Activated naive CD4-positive, alpha-beta T cell treated with anti-CD3 and anti-CD28 coated beads, Interleukin-2, amount 50 U/mL, for 24 hours (primary cell): ENCODE measurements at regions not wholly inside any gene's neighbourhood (a gene's known extent, or its start where the extent isn't known, plus 50 kb on each side); places are given as distances from the start of the nearest gene placed in this dataset.

ENCODE experiments used
- H3K27ac Mint-ChIP-seq: one replicate; pipeline ENCODE4 v1.8.0; 2021; ENCODE audit warnings: mild to moderate bottlenecking, mixed read lengths
- H3K27me3 Mint-ChIP-seq: one replicate; pipeline ENCODE4 v1.8.0; 2021; ENCODE audit warnings: mixed read lengths
- H3K36me3 Mint-ChIP-seq: one replicate; pipeline ENCODE4 v1.8.0; 2021; ENCODE audit warnings: mixed read lengths
- H3K4me1 Mint-ChIP-seq: one replicate; pipeline ENCODE4 v1.8.0; 2021; ENCODE audit warnings: mixed read lengths
- H3K4me3 Mint-ChIP-seq: one replicate; pipeline ENCODE4 v1.8.0; 2021; ENCODE audit warnings: mild to moderate bottlenecking, mixed read lengths
- H3K9me3 Mint-ChIP-seq: one replicate; pipeline ENCODE4 v1.8.0; 2021; ENCODE audit warnings: mixed read lengths

DNA sequence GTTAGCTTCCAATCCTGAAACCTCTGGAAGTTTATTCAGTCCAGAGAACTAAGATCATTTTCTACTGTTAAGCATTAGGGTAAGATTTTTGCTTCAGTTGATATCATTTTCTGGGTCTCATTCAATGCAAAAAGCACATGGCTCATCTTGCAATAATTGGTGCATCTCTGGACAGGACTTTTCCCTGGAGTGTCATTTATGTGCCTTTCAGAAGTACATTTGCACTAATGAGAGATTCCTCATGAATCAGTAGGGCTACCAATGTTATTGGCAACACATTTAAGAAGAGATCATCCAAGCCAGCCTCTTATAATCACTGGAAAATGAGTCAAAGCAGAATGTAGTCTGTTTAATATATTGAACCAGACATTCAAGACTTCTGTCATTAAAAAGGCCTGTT lies 224.2 kb upstream of the CHRNA7 start:
- Mint-ChIP-seq H3K9me3 (no peaks in the 10 kb centered on the region), H3K36me3 (no peaks in the 10 kb centered on the region), H3K4me1 (no peaks in the 10 kb centered on the region), H3K27ac (no peak overlapping the region), H3K27me3 (no peaks in the 10 kb centered on the region), H3K4me3 (no peak overlapping the region)

GRCh38 chr15:31811641-31812040 lies 218.7 kb upstream of the CHRNA7 start:
- no peaks in the 10 kb centered on the region for H3K4me1 Mint-ChIP-seq
- no peak overlapping the region for H3K4me3 Mint-ChIP-seq
- H3K9me3 Mint-ChIP-seq, result no peaks in the 10 kb centered on the region
- H3K27ac Mint-ChIP-seq, result no peak overlapping the region
- H3K36me3 Mint-ChIP-seq, result no peaks in the 10 kb centered on the region
- H3K27me3 Mint-ChIP-seq, result no peaks in the 10 kb centered on the region

- no peak overlapping the region for H3K4me3 Mint-ChIP-seq
- H3K36me3 Mint-ChIP-seq, result no peaks in the 10 kb centered on the region
- H3K27ac Mint-ChIP-seq, result no peak overlapping the region
- H3K4me1 Mint-ChIP-seq, result no peaks in the 10 kb centered on the region
- no peaks in the 10 kb centered on the region for H3K9me3 Mint-ChIP-seq
- no peaks in the 10 kb centered on the region for H3K27me3 Mint-ChIP-seq
Observed at GRCh38 chr15:31814082-31814481, 216.2 kb upstream of the CHRNA7 start.

GRCh38 chr15:31815411-31816155 lies 214.7 kb upstream of the CHRNA7 start:
- no peaks in the 10 kb centered on the region for H3K36me3 Mint-ChIP-seq
- no peaks in the 10 kb centered on the region for H3K27me3 Mint-ChIP-seq
- H3K9me3 Mint-ChIP-seq, result no peaks in the 10 kb centered on the region
- no peak overlapping the region for H3K4me3 Mint-ChIP-seq
- no peaks in the 10 kb centered on the region for H3K4me1 Mint-ChIP-seq
- H3K27ac Mint-ChIP-seq, result no peak overlapping the region

GRCh38 chr15:31822463-31822862 lies 207.9 kb upstream of the CHRNA7 start:
- H3K9me3 Mint-ChIP-seq, result no peaks in the 10 kb centered on the region
- H3K36me3 Mint-ChIP-seq, result no peaks in the 10 kb centered on the region
- no peak overlapping the region for H3K27ac Mint-ChIP-seq
- no peaks in the 10 kb centered on the region for H3K4me1 Mint-ChIP-seq
- no peak overlapping the region for H3K4me3 Mint-ChIP-seq
- H3K27me3 Mint-ChIP-seq, result peaks cover 1% of the 10 kb centered on the region

GRCh38 chr15:31824024-31824423 lies 206.3 kb upstream of the CHRNA7 start:
- Mint-ChIP-seq H3K36me3 (no peaks in the 10 kb centered on the region), H3K4me3 (no peak overlapping the region), H3K27me3 (peaks cover 3% of the 10 kb centered on the region), H3K27ac (no peak overlapping the region), H3K4me1 (no peaks in the 10 kb centered on the region), H3K9me3 (no peaks in the 10 kb centered on the region)

DNA sequence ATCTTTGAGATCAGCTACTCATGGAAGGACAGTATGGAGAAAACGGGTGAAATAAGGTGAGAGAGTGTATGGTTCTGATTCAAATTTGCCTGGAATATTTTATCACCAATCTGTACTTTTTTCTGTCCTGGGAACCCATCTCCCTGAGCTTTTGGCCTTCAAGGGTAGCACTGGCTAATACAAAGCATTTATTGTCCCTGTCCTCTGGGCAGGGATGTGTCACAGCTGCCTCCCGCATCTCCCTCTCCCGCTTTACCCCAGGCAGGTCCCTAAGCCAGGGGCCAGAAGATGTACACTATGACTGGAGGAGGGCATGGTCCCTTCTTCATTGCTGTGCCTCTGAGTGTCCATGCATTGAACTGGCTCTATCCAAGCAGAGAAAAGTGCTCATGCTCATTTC lies 201.7 kb upstream of the CHRNA7 start:
- Mint-ChIP-seq H3K27me3 (peaks cover 7% of the 10 kb centered on the region), H3K36me3 (no peaks in the 10 kb centered on the region), H3K9me3 (no peaks in the 10 kb centered on the region), H3K4me1 (no peaks in the 10 kb centered on the region), H3K4me3 (no peak overlapping the region), H3K27ac (no peak overlapping the region)

- H3K27ac Mint-ChIP-seq, result no peak overlapping the region
- H3K4me1 Mint-ChIP-seq, result no peaks in the 10 kb centered on the region
- peaks cover 7% of the 10 kb centered on the region for H3K27me3 Mint-ChIP-seq
- no peak overlapping the region for H3K4me3 Mint-ChIP-seq
- no peaks in the 10 kb centered on the region for H3K9me3 Mint-ChIP-seq
- H3K36me3 Mint-ChIP-seq, result no peaks in the 10 kb centered on the region
Observed at GRCh38 chr15:31830591-31830990, 199.7 kb upstream of the CHRNA7 start.

DNA sequence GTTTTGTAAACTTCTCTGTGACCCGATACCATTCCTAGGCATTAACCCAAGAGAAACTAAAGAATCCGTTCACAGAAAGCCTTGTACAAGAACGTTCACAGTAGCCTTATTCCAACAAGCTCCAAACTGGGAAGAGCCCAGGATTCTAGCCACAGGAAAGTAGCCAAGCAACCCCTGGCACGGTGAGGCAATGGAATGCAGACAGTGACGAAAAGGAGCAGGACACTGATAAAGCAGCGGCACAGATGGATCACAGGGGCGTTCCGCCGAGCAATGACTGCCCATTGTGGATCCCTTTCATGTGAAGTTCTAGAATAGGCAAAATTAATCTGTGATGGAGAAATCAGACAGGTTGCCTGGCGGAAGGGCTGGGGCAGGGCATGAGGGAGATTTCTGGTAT lies 198.7 kb upstream of the CHRNA7 start:
- Mint-ChIP-seq H3K4me3 (no peak overlapping the region), H3K27ac (no peak overlapping the region), H3K36me3 (no peaks in the 10 kb centered on the region), H3K4me1 (no peaks in the 10 kb centered on the region), H3K27me3 (peaks cover 7% of the 10 kb centered on the region), H3K9me3 (no peaks in the 10 kb centered on the region)

DNA sequence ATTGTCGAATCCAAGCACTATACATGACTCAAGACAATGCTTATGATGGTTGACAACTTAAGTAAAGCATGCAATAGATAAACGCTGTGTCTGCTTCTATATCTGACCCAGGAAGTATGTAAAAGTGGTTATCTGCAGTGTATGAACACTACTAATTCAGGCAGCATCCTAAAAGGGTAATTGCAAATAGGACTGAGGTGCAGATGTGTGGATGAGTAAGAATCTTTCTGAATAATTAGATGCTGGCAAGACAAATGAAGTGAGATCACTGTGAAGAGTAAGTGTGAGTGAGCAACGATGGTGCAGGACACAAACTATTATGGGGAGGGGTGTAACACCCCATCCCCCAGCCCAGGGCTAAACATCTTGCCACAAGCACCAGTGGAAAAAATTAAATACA lies 195.7 kb upstream of the CHRNA7 start:
- Mint-ChIP-seq H3K4me3 (no peak overlapping the region), H3K36me3 (no peaks in the 10 kb centered on the region), H3K9me3 (no peaks in the 10 kb centered on the region), H3K4me1 (no peaks in the 10 kb centered on the region), H3K27ac (no peak overlapping the region), H3K27me3 (peaks cover 5% of the 10 kb centered on the region)

DNA sequence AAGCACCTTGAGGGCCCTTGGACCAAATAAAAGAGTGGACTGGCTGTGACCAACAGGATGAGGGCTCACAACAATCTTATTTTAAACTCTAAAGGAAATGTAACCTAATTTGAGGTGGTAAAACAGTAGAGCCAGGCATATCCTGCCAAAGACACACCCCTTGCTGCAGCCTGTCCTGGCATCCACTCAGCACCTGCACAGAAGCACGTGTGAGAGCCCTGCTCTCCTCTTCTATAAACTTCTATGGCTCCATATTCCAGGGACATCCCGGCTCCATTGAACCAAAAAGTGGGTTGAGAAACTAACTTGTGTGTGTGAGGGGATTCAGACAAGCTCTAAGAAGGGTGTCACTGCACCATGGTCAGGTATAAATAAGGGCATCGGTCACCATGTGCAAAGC lies 190.9 kb upstream of the CHRNA7 start:
- Mint-ChIP-seq H3K36me3 (no peaks in the 10 kb centered on the region), H3K4me1 (no peaks in the 10 kb centered on the region), H3K9me3 (no peaks in the 10 kb centered on the region), H3K27ac (no peak overlapping the region), H3K27me3 (peaks cover 1% of the 10 kb centered on the region), H3K4me3 (no peak overlapping the region)

DNA sequence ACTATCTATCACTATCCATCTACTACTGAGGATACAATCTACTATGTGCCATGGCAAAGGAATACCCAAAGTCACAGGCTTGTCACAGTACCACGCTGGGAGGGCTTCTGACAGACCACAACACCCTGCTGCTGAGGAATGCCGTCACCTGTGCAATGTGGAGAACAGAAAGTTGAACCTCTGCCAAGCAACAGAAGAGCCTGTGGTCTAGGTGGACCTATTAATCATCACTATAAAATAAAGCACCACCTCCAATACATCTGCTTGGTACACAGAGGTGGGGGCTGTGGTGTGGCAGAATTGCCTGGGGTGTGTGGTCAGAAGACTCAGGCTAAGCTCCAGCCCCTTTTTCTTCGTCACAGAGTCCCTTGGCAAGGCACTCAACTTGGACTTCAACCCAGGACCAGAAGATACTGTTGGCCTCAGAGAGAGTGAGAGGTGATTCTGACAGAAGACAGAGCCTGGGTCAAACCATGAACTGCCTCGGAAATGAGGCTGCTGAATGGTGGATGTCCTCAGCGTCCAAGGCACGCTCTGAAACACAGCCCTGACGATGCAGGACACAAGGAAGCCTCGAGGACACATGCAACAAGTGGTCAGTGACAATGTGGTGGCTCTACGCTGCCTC lies 189.4 kb upstream of the CHRNA7 start:
- Mint-ChIP-seq H3K36me3 (no peaks in the 10 kb centered on the region), H3K9me3 (no peaks in the 10 kb centered on the region), H3K27me3 (peaks cover 2% of the 10 kb centered on the region), H3K4me1 (no peaks in the 10 kb centered on the region), H3K27ac (no peak overlapping the region), H3K4me3 (no peak overlapping the region)

DNA sequence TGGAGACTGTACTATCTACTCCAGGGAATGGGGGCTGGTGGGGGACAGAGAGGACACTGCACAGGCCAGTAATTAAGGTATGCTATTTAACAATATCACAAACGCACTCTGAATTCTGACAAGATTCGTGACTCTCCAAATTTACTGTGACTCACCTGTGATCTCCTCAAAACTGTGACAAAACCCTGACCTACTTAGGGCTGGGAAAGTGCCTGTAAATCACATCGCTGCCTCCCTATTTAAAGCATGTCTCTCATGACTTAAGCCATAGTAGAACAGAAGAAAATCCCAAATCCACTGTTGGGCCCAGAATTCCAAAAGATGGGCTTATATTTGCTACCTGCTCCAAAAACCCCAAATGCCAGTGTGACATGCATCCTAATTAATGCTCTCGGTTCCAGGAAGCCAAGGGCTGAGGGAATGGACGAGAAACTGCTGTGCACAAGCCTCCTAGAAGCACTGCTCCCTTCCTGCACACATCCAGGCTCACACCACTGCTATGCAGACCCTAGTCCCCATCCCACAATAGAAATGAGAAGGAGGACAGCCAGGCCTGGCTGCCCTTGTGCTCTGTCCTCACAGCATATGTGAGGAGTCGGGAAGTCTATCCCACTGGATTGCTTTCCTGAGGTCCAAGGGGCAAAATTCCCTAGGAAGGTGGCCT lies 187.7 kb upstream of the CHRNA7 start:
- Mint-ChIP-seq H3K27me3 (peaks cover 8% of the 10 kb centered on the region), H3K36me3 (no peaks in the 10 kb centered on the region), H3K4me3 (no peak overlapping the region), H3K4me1 (no peaks in the 10 kb centered on the region), H3K9me3 (no peaks in the 10 kb centered on the region), H3K27ac (no peak overlapping the region)

DNA sequence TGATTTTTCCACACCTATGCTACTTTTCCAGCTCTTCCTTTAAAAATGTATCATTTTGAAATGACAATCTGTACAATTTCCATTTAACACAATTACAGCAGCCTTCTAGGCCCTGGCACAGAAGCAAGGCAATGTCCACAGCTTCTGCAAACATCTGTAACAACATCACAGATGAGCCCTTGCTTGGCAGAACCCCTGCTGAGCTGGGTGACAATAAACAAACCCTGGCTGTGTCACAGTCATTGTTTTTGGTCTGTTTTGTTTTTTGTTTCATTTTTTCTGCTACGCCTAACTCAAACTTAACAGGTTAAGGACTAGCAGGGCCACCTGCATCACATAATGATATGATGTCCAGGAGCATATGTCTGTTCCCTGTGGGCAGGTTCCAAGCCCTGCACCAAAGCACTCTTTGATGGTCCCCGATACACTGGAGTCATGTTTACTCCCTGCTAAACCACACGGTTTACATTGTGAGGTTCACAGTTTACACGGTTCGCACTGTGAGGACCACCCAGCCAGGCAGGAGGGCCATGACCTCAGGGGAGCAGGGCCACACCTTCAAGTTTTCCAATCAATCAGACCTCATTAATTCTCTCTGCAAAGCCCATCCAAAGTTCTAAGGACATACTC lies 186.8 kb upstream of the CHRNA7 start:
- Mint-ChIP-seq H3K27me3 (peaks cover 8% of the 10 kb centered on the region), H3K4me3 (no peak overlapping the region), H3K36me3 (peaks cover 1% of the 10 kb centered on the region), H3K9me3 (no peaks in the 10 kb centered on the region), H3K4me1 (no peaks in the 10 kb centered on the region), H3K27ac (no peak overlapping the region)

DNA sequence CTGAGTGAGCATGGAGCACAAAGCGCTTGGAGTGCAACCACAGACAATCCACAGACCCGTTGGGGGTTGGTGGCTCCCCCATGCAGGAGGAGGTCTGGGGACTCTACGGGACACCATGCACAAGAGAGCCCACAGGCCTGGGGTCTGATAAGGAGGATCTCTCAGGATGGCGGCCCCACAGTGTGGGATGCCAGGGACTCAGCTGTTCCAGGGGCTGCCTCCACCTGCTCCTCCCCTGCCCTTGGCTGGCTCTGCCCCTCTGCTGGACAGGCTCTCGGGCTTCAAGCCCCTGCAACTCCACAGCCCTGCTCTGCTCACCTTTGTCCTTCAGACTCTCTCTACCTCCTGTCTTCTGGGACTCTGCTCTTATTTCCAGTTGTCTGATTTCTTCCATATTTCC lies 184.5 kb upstream of the CHRNA7 start:
- Mint-ChIP-seq H3K4me1 (no peaks in the 10 kb centered on the region), H3K4me3 (no peak overlapping the region), H3K27ac (no peak overlapping the region), H3K27me3 (peaks cover 9% of the 10 kb centered on the region), H3K36me3 (peaks cover 2% of the 10 kb centered on the region), H3K9me3 (peaks cover under 1% of the 10 kb centered on the region)

GRCh38 chr15:31847961-31848360 lies 182.4 kb upstream of the CHRNA7 start:
- Mint-ChIP-seq H3K27me3 (peaks cover 10% of the 10 kb centered on the region), H3K9me3 (peaks cover 6% of the 10 kb centered on the region), H3K36me3 (peaks cover 5% of the 10 kb centered on the region), H3K27ac (no peak overlapping the region), H3K4me3 (no peak overlapping the region), H3K4me1 (no peaks in the 10 kb centered on the region)
